Panc1 (cell line): ENCODE measurements at regions not wholly inside any gene's neighbourhood (a gene's known extent, or its start where the extent isn't known, plus 50 kb on each side); places are given as distances from the start of the nearest gene placed in this dataset.

ENCODE experiments used
- SIN3A ChIP-seq: IDR thresholded peaks from 2 replicates; pipeline ENCODE4 v1.6.1; 2012; ENCODE audit warnings: low read depth, mild to moderate bottlenecking, low read length, moderate library complexity, borderline replicate concordance; ENCODE audit not compliant: insufficient read depth
- TF ChIP-seq, protein P1 (sequence below): fragments of 450-650 bp; IDR thresholded peaks from 2 replicates; pipeline ENCODE4 v1.5.1; 2017; ENCODE audit warnings: mild to moderate bottlenecking

DNA sequence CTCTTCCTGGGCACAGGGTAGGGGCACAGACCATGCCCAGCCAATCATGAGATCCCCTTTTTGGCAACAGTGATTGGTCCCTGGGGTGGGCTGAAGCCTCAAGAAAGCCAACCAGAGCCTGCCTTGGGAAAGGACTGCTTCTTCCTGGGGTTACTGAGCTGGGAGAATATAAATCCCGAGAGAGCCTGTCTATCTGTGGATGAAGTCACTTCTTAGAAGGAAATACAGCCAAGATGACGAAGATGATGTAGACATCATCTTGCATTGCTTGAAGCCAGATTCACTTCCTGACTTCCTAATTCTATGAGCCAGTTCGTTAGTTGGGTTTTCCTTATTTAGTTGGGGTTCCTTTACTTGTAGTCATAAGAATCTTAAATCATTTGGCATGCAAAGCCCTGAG lies 50.1 kb upstream of the PWWP2A start:
- TF ChIP-seq SIN3A: no peak
- TF ChIP-seq, protein P1, sequence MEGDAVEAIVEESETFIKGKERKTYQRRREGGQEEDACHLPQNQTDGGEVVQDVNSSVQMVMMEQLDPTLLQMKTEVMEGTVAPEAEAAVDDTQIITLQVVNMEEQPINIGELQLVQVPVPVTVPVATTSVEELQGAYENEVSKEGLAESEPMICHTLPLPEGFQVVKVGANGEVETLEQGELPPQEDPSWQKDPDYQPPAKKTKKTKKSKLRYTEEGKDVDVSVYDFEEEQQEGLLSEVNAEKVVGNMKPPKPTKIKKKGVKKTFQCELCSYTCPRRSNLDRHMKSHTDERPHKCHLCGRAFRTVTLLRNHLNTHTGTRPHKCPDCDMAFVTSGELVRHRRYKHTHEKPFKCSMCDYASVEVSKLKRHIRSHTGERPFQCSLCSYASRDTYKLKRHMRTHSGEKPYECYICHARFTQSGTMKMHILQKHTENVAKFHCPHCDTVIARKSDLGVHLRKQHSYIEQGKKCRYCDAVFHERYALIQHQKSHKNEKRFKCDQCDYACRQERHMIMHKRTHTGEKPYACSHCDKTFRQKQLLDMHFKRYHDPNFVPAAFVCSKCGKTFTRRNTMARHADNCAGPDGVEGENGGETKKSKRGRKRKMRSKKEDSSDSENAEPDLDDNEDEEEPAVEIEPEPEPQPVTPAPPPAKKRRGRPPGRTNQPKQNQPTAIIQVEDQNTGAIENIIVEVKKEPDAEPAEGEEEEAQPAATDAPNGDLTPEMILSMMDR: no peak
